ENCODE measurements at regions not wholly inside any gene's neighbourhood (a gene's known extent, or its start where the extent isn't known, plus 50 kb on each side); places are given as distances from the start of the nearest gene placed in this dataset.
"Not testable (repeated sequence)": the region's sequence is repeated elsewhere in the genome, so short reads cannot be mapped to it uniquely, and the experiment has no call there.

GRCh38 chr2:8552293-8552801 is 129.5 kb upstream of the ID2 start:
- no peak for DNase-seq

DNA sequence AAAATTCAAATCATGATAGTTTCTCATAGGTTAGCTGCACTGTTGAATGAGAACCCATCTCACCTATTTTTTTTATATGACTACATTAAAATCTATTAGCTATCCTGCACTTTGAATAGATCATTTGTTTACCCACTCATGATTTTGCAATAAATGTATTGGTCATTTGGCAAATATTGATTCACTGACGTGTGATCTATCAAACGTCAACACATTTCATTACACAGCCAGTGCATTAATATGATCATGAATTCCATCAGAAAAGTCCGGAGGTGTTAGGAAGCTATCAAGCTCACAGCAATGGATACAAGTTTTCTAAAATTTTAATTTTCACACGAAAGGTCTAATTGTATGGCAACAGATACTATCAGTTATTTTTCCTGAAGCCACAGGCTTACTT is 128.2 kb upstream of the ID2 start:
- DNase-seq, result no peak

GRCh38 chr2:8554296-8554806 is 127.5 kb upstream of the ID2 start:
- no peak for DNase-seq

GRCh38 chr2:8555543-8555942 is 126.3 kb upstream of the ID2 start:
- no peak for DNase-seq

- DNase-seq, result no peak
These were observed 123.8 kb upstream of the ID2 start for GRCh38 chr2:8558096-8558495.

DNA sequence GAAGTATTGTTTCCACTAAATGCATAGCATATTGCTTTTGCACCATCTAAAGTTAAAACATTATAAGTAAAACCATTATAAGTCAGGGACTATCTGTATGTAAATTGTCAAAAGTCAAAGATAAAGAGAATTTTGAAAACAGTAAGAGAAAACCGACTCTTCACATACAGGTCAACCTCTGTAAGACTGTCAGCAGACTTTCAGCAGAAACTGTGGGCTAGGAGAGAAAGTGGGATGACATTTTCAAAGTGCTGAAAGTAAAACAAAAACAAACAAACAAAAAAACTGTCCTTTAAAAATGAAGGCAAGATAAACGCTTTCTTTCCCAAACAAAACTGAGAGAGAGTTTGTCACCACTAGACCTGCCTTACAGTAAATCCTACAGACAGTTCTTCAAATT is 122.9 kb upstream of the ID2 start:
- no peak for DNase-seq

GRCh38 chr2:8559805-8560204 is 122.1 kb upstream of the ID2 start:
- no peak for DNase-seq

- not testable (repeated sequence) for DNase-seq
These were observed 120.2 kb upstream of the ID2 start for GRCh38 chr2:8561692-8562091.

GRCh38 chr2:8563814-8564474 is 117.9 kb upstream of the ID2 start:
- no peak for DNase-seq

DNA sequence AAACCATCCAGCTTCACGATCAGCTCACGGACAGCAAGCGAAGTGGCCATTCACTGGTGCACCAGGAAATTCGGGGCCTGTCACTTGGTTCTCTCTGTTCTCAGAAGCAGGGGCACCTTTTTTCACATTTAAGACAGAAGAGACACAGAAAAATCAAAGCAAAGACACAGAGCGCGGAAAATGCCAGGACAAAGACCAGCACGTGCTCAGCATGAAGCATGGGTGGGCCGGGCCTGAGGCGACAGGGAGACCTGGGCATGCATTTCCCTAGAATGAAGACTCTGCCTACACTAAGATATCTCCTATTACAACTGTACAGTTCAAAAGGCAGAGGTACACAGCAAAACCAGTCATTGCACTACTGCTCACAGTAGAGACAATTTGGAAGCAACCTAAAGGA is 117.4 kb upstream of the ID2 start:
- no peak for DNase-seq

DNA sequence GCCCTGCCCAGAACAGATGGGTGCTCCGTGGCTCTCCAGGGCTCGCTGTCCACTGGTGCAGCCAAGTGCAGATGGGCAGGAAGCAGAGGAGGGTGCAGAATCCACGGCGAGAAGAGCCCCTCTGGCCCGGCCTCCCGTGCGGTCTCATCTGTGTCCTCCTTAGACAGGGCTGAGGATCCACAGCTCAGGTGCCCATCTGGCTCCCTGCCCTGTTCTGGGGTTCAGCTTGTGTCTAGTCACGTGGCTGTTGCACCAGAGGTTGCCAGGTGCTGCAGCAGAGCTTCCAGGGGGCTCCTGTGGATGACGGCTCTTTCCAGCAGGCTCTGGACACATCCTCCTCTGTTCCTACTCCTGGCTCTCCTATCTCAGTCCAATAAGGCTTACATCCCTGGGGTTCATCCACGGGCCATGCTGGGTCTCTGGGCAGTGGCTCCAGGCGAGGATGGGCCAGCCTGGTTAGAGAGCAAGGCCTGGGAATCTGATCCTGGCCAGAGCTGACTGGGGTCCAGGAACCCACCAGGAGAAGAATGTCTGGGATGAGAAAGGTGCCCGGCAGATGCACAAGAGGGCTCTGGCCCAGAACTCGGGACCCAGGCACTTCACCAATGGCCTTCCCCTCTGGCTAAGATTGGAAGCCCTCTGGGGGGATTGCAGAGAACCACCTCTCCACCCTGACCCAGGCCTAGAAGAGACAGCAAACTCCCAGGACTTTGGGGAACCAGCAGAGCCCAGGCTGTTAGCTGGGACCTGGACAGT is 116.3 kb upstream of the ID2 start:
- DNase-seq, result no peak

DNA sequence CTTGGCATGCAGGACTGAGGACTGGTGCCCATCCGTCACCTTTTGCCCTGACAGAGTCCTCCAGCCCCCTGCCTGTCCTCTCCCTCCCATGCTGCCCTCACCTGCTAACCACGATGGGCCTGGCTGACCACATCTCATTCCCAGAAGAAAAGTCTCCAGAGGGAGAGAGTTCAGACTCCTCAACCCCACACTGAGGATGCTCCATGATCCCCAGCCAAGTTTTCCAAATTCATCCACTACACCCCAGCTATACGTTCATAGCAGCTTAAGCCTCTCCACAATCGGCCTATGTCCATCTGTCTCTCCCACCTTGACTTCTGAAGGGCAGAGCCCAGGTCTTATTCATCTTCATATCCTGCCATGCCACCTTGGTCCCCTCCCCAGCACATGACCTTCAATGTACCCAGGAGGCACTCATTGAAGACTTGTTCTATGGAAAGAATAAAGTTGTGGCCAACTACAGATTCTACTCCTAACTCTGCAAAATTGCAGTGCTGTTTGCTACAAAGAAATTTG is 115.6 kb upstream of the ID2 start:
- DNase-seq, result no peak

DNA sequence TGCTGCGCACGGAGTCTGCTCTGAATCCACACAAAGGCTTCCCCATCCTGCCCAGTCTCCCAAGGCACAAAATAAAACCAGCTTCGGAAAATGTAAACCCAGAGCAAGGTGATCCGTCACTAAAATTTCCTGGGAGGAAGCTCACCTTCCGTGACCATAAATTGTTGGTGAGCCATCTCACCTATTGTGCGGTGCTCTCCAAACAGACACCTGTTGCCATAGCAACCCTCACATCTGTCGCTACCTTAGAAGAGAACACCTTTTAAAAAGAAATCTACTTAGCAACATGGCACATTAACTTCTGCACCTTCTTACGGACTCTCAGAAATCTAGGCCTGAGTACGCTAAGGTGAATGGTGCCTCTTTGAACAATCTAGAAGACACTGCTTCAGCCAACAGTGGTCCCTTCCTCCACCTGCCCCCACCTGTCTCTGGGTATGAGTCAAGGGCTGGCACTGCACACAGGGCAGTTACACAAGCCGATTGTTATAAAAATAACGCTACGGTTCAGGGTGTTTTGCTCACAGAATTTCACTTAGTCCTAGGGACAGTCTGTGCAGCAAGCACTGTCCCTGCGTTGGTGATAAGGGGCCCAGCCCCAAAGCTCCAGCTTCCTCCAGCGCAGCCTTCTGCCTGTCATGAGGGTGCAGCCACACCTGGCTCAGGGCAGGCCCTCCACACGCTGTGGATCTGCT is 114.9 kb upstream of the ID2 start:
- DNase-seq, result peak; percentile 67

- DNase-seq, result no peak
These were observed 114.2 kb upstream of the ID2 start for GRCh38 chr2:8567469-8568260.

DNA sequence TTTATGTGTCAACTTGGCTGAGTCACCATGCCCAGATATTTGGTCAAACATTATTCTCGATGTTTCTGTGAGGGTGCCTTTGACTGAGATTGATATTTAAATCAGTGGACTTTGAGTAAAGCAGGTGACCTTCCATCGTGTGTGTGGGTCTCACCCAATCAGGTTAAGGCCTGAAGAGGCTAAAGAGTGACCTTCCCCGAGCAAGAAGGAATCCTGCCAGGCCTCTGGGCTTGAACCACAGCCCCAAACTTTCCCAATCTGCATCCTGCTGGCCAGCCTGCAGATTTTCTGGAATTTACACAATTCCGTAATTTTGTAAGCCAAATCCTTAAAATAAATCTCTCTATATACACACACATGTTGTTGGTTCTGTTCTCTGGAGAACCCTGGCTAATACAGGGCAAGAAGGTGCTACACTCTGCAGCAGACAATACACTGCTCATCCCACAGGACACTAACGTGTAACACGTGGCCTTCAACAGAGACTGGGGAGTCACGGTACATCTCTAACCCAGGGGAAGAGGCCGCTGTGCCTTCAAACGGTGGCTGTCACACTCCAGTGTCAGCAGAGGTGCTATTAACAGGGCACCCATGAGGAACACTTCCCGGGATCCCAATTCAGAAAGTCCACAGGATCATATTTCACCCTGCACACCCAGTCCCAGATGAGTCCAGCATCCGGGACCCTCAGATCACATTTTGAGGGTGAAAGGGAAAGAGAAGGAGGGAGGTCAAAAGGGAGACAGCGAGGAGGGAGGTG is 113.1 kb upstream of the ID2 start:
- no peak for DNase-seq

- no peak for DNase-seq
These were observed 112.4 kb upstream of the ID2 start for GRCh38 chr2:8569332-8569930.

- DNase-seq, result no peak
These were observed 111.2 kb upstream of the ID2 start for GRCh38 chr2:8570637-8571036.

GRCh38 chr2:8571301-8571791 is 110.5 kb upstream of the ID2 start:
- no peak for DNase-seq

DNA sequence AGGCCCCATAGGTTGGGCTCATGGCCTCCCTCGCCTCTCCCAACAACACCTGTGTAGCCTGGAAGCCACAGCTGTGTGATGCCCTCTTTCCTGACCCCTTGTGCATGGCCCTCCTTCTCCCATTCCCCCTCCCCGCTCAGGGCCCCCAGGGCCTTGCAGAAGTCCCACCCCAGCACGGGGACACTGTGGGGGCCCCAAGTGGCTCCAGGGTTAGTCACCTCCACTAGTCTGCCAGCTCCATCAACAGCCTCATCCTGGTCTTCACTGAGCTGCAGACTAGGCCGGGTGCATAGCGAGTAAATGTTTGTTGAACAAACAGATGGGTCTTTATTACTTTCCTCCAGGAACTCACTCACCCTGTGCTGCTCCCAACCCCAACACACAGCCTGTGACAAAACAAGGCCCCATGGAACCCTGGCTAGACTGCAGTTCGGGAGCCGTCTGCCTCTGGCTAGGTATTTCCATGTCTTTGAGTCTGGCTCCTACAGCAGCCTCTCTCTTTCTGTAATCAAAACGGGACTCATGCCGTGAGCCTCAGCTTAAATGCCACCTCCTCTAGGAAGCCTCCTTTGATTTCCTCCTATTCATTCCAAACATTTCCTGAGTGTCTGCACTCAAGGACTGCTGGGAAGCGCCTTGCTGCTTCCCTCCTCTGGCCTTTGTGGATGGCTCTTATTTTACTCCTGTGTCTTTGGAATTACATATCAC is 109.9 kb upstream of the ID2 start:
- no peak for DNase-seq

DNA sequence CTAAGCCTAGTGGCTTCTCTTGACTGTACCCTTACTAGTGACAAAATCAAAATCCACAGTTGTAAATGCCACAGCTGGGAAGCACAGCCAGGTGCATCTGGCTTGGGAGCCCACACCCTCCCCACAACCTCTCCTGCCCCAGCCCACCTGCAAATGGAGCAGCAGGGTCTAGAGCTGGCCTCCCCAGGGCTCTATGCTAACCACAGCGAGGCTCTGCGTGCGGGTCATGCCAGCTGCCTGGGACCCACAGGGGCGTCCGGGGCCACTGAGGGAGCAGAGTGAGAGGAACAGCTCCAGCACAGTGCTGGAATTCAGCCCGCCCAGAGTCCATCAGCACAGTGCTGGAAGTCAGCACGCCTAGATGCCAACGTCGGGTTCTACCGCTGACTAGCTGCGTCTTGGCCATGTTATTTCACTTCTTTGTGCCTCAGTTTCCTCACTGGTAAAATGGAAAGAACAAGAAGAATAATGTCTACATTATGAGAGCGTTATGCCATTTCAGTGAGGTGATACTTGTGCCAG is 109.1 kb upstream of the ID2 start:
- no peak for DNase-seq

Measured in NCI-H1105 (cell line).